Spleen (tissue), 7 donors: ENCODE measurements at regions not wholly inside any gene's neighbourhood (a gene's known extent, or its start where the extent isn't known, plus 50 kb on each side); places are given as distances from the start of the nearest gene placed in this dataset.
A peak's percentile ranks its signal among the peaks of the same experiment; 100 is the strongest.

ENCODE experiments used
- CTCF ChIP-seq, 11 experiments: fragments of 200-600 bp in 7 of 11; fragments of 450-650 bp in 4 of 11; sonication (generic) in 4 of 11; IDR thresholded peaks in 8 of 11; conservative IDR thresholded peaks in 3 of 11; 1 replicate in 7 of 11; 2 replicates in 4 of 11; pipeline versions ENCODE4 v1.4.0 to v1.8.0; 2016 to 2021; ENCODE audit warnings: antibody characterized with exemption in 11 of 11, inconsistent platforms in 4 of 11, mild to moderate bottlenecking in 1 of 11
- POLR2AphosphoS5 ChIP-seq, 3 donors: sonication (generic); formaldehyde crosslinking; IDR thresholded peaks; one replicate each; pipeline ENCODE4 v1.5.1; 2017; ENCODE audit warnings: antibody characterized with exemption in 3 of 3
- donor health status: DM: no; HTN: no; CAD: no; lungs with moderate emphysema.
- donor health status: DM: no; HTN: no; CAD: no.
- donor health status: DM: no; HTN: no; CAD: no.

- TF ChIP-seq CTCF (IDR thresholded peaks at IDR 0.05 in 8 of 11, conservative IDR thresholded peaks at IDR 0.05 in 3 of 11) (no peak), POLR2AphosphoS5 (IDR thresholded peaks at IDR 0.05) (peak in 1 of 3 donors; percentile 34)
Measured at GRCh38 chr2:59567151-59567550, 986.3 kb downstream of the BCL11A start.
